ENCODE measurements at regions not wholly inside any gene's neighbourhood (a gene's known extent, or its start where the extent isn't known, plus 50 kb on each side); places are given as distances from the start of the nearest gene placed in this dataset.
"Not testable (repeated sequence)": the region's sequence is repeated elsewhere in the genome, so short reads cannot be mapped to it uniquely, and the experiment has no call there.

DNA sequence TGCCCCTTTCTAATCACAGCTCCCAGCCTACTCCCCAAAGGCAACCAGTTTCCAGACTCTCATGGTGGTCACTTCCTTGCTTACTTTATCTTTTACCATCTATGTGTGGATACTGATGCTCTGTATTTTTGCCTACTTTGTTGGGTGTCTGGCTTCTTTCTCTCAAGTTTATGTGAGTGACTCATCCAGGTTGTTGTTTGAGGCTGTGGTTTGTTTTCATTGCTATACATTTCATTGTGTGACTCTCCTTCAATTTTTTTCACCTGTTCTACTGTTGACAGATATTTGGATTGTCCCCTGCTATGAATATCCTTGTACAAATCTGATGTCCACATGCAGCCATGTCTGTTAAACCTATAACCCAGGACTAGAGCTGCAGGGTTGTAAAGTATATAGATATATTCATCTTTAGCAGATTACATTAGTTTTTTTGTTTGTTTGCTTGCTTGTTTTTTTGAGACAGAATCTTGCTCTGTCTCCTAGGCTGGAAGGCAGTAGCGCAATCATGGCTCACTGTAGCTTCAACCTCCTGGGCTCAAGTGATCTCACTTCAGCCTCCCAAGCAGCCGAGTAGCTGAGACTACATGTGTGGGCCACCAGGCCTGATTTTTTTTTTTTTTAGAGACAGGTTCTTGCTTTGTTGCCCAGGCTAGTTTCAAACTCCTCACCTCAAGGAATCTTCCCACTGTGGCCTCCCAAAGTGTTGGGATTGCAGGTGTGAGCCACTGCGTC is 72.9 kb upstream of the EEF1E1 start:
- no peak for DNase-seq (ENCODE audit: extremely low spot score)
- TF ChIP-seq, protein P1, sequence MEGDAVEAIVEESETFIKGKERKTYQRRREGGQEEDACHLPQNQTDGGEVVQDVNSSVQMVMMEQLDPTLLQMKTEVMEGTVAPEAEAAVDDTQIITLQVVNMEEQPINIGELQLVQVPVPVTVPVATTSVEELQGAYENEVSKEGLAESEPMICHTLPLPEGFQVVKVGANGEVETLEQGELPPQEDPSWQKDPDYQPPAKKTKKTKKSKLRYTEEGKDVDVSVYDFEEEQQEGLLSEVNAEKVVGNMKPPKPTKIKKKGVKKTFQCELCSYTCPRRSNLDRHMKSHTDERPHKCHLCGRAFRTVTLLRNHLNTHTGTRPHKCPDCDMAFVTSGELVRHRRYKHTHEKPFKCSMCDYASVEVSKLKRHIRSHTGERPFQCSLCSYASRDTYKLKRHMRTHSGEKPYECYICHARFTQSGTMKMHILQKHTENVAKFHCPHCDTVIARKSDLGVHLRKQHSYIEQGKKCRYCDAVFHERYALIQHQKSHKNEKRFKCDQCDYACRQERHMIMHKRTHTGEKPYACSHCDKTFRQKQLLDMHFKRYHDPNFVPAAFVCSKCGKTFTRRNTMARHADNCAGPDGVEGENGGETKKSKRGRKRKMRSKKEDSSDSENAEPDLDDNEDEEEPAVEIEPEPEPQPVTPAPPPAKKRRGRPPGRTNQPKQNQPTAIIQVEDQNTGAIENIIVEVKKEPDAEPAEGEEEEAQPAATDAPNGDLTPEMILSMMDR (IDR thresholded peaks at IDR 0.05; ENCODE audit: control extremely low read depth, extremely low read depth, low read depth, missing control alignments) = no peak
- CTCF ChIA-PET = interaction anchor here (2.4 kb wide), 1 partner anchor 44 kb away, joined by 6 read pairs; no protein-coding TSS in a partner anchor
- POLR2A ChIA-PET = no interaction called here

DNA sequence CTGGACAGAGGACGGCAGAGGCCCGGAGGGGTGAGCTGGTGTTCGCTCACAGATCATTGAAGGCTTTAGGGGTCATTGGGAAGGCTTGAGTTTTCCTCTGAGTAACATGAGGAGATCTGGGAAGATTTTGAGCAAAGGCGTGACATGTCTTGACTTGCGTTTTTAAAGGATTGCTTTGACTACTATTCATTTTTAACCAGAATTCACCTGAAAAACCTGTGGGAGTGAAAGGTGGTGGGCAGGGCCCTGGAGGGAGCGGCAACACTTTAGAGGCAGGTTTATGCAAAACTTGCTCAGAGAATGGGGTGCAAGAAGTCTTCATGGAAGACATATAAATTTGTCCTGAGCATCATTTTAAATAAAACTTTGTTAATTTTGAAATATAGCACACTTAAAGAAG is 72.2 kb upstream of the EEF1E1 start:
- TF ChIP-seq, protein P1 (IDR thresholded peaks at IDR 0.05; ENCODE audit: control extremely low read depth, extremely low read depth, low read depth, missing control alignments) = no peak
- DNase-seq (ENCODE audit: extremely low spot score) = no peak
- CTCF ChIA-PET = interaction anchor here (2.1 to 2.4 kb wide), 2 partner anchors 43 to 45 kb away, joined by 6 to 9 read pairs; no protein-coding TSS in a partner anchor
- POLR2A ChIA-PET = no interaction called here

DNA sequence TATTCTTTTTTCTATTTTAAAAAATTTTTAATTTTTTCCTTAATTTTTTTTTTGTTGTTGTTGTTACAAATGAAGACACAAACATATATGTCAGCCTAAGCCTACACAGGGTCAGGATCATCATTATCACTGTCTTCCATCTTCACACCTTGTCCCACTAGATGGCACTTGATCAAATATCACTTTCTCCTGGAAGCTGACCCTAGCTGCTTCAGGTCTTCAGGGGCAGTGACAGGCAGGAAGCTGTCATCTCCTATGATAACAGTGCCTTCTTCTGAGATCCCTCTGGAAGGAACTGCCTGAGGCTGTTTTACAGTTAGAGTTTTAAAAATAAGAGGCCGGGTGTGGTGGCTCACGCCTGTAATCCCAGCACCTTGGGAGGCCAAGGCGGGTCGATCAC is 70.2 kb upstream of the EEF1E1 start:
- TF ChIP-seq, protein P1 (IDR thresholded peaks at IDR 0.05; ENCODE audit: control extremely low read depth, extremely low read depth, low read depth, missing control alignments) = no peak
- POLR2A ChIA-PET = no interaction called here
- DNase-seq (ENCODE audit: extremely low spot score) = no peak
- CTCF ChIA-PET = interaction anchor here (0.9 to 2.4 kb wide), 3 partner anchors 17 to 47 kb away, joined by 4 to 9 read pairs (median 6); no protein-coding TSS in a partner anchor

DNA sequence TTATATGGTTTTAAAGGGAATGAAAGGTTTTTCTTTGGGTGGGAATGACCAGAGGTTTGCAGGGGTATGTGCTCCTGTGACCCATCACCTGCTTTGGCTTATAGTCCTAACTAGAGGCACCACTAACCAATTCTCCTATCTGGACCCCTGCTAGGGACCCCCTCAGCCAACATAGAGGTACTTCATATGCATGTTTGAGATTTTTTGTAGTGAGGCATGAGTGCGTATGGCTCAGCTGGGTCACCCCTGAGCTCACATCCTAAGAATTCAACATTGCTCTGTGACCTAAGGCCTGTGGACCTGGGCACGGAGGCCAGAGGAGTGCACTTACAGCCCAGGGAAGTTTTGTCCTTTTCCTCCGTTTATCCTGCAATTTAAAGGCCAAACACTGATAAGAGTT is 68.4 kb upstream of the EEF1E1 start:
- ChIA-PET POLR2A (no interaction called here), CTCF (no interaction called here)
- TF ChIP-seq, protein P1 (IDR thresholded peaks at IDR 0.05; ENCODE audit: control extremely low read depth, extremely low read depth, low read depth, missing control alignments) = no peak
- no peak for DNase-seq (ENCODE audit: extremely low spot score)

DNA sequence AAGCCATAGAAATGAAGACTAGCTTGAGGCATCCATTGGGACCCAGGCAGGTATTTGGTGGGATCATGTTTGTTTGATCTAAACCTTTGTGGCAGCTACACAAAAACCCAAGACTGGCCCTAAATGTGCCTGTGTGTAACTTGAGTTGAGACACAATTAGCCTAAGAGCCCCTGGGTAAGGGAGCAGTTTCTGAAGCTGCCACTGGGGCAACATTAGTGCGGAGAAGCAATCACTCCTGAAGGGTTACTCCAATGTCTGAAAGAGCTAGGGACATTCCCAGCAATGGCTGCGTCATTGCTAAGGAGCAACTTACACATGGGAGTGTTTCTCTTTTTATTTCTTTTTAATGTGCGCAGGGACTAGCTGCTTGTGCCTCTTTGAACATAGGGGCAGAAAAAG is 67.9 kb upstream of the EEF1E1 start:
- POLR2A ChIA-PET = no interaction called here
- no peak for DNase-seq (ENCODE audit: extremely low spot score)
- TF ChIP-seq, protein P1 (IDR thresholded peaks at IDR 0.05; ENCODE audit: control extremely low read depth, extremely low read depth, low read depth, missing control alignments) = no peak
- CTCF ChIA-PET = no interaction called here

DNA sequence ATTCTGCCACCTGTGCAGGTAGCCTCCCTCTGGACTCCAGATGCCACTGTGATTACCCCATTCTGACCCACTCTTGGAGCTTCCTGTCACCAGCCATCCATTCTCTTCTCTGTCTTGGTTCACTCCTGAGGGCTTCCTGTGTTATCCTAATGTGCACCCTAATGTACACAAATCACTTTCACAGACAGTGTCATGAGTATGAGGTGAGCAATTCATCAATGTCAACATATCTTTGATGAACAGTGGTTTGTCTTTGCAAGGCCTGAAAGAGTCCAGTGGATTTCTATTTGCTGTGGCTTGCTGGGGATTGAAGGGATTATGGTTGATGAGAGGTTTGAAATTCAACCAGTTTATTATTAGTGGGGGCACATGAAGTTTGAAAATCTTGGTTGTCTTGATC is 63.8 kb upstream of the EEF1E1 start:
- CTCF ChIA-PET = interaction anchor here (0.9 to 1.4 kb wide), 2 partner anchors 41 to 119 kb away, joined by 3 read pairs; no protein-coding TSS in a partner anchor
- POLR2A ChIA-PET = no interaction called here
- TF ChIP-seq, protein P1 (IDR thresholded peaks at IDR 0.05; ENCODE audit: control extremely low read depth, extremely low read depth, low read depth, missing control alignments) = no peak
- no peak for DNase-seq (ENCODE audit: extremely low spot score)

DNA sequence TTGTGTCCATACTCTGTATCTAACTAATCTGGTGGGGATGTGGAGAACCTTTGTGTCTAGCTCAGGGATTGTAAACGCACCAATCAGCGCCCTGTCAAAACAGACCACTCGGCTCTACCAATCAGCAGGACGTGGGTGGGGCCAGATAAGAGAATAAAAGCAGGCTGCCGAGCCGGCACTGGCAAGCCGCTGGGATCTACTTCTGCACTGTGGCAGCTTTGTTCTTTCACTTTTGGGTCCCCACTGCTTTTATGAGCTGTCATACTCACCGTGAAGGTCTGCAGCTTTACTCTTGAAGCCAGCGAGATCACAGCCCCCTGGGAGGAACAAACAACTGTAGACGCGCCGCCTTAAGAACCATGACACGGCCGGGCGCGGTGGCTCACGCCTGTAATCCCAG is 62.7 kb upstream of the EEF1E1 start:
- DNase-seq (ENCODE audit: extremely low spot score); CTCF ChIA-PET; POLR2A ChIA-PET: not testable (repeated sequence)

DNA sequence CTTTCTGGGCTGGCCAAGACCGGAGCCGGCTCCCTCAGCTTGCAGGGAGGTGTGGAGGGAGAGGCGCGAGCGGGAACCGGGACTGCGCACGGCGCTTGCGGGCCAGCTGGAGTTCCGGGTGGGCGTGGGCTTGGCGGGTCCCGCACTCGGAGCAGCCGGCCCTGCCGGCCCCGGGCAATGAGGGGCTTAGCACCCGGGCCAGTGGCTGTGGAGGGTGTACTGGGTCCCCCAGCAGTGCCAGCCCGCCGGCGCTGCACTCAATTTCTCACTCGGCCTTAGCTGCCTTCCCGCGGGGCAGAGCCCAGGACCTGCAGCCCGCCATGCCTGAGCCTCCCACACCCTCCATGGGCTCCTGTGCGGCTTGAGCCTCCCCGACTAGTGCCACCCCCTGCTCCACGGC is 61.9 kb upstream of the EEF1E1 start:
- CTCF ChIA-PET; DNase-seq (ENCODE audit: extremely low spot score); POLR2A ChIA-PET: not testable (repeated sequence)
